OCI-LY7 (cell line): ENCODE measurements at regions not wholly inside any gene's neighbourhood (a gene's known extent, or its start where the extent isn't known, plus 50 kb on each side); places are given as distances from the start of the nearest gene placed in this dataset.

ENCODE experiments used
- EZH2phosphoT487 ChIP-seq: fragments of 200-600 bp; sonication (generic); IDR thresholded peaks from 2 replicates; pipeline ENCODE4 v1.6.1; 2018; ENCODE audit warnings: low read depth, borderline replicate concordance, mild to moderate bottlenecking, mixed run types, antibody characterized with exemption, low read length, moderate library complexity, mixed read lengths
- TF ChIP-seq, protein P1 (sequence below): fragments of 200-600 bp; sonication (generic); conservative IDR thresholded peaks from 2 replicates; pipeline ENCODE4 v1.5.1; 2014; ENCODE audit warnings: mild to moderate bottlenecking, antibody characterized with exemption, low read length, moderate library complexity, mixed read lengths

DNA sequence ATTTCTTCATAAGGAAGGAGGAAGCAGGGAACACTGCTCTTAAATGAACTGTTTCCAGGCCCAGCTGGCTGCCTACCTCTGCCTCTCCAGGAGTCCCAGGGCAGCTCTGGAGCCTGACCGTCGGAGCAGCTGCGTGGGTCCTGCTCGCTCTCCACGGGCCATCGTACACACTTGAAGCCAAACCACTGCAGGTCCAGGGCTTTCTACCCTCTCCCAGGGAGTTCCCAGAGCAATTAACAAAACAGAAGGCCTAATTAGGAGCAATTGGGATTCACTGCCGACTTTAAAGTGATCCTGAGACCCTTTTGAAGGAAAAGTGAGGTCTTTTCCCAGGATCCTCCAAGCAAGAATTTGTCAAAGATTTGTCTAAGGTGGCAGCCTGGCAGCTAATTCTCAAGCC lies 76.9 kb downstream of the OTX2 start:
- TF ChIP-seq, protein P1, sequence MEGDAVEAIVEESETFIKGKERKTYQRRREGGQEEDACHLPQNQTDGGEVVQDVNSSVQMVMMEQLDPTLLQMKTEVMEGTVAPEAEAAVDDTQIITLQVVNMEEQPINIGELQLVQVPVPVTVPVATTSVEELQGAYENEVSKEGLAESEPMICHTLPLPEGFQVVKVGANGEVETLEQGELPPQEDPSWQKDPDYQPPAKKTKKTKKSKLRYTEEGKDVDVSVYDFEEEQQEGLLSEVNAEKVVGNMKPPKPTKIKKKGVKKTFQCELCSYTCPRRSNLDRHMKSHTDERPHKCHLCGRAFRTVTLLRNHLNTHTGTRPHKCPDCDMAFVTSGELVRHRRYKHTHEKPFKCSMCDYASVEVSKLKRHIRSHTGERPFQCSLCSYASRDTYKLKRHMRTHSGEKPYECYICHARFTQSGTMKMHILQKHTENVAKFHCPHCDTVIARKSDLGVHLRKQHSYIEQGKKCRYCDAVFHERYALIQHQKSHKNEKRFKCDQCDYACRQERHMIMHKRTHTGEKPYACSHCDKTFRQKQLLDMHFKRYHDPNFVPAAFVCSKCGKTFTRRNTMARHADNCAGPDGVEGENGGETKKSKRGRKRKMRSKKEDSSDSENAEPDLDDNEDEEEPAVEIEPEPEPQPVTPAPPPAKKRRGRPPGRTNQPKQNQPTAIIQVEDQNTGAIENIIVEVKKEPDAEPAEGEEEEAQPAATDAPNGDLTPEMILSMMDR, result no peak
- no peak for TF ChIP-seq EZH2phosphoT487
